GM23338 (cell line): ENCODE measurements at regions not wholly inside any gene's neighbourhood (a gene's known extent, or its start where the extent isn't known, plus 50 kb on each side); places are given as distances from the start of the nearest gene placed in this dataset.

Experiments
- ATAC-seq: fragments of 200-7000 bp; cut with Tn5 transposase; 3 replicates; pipeline ENCODE4 v1.9.1; 2020
- DNase-seq: peaks from one replicate; pipeline ENCODE4 v3.0.0-alpha.2; 2015; ENCODE audit warnings: low spot score
- H2AFZ ChIP-seq: fragments of 200-600 bp; sonication (generic); 2 replicates; pipeline ENCODE4 v1.8.0; 2016; ENCODE audit warnings: antibody characterized with exemption, mild to moderate bottlenecking, moderate library complexity
- H3F3A ChIP-seq: fragments of 200-600 bp; sonication (generic); replicated peaks from 2 replicates; pipeline ENCODE4 v1.8.0; 2017; ENCODE audit warnings: antibody characterized with exemption, mixed run types, low read depth
- H3K27ac ChIP-seq: fragments of 200-600 bp; sonication (generic); 2 replicates; pipeline ENCODE4 v1.6.1; 2016; ENCODE audit warnings: low read depth
- H3K27me3 ChIP-seq: fragments of 200-600 bp; sonication (generic); 2 replicates; pipeline ENCODE4 v1.8.0; 2016; ENCODE audit warnings: mild to moderate bottlenecking, mixed run types, moderate library complexity; ENCODE audit not compliant: insufficient read depth
- H3K36me3 ChIP-seq: fragments of 200-600 bp; sonication (generic); 2 replicates; pipeline ENCODE4 v1.8.0; 2016; ENCODE audit warnings: mild to moderate bottlenecking; ENCODE audit not compliant: insufficient read depth
- H3K4me1 ChIP-seq: fragments of 200-600 bp; sonication (generic); 2 replicates; pipeline ENCODE4 v1.8.0; 2016; ENCODE audit warnings: mild to moderate bottlenecking, moderate library complexity; ENCODE audit not compliant: insufficient read depth
- H3K4me2 ChIP-seq: fragments of 200-600 bp; sonication (generic); 2 replicates; pipeline ENCODE4 v1.7.1; 2017; ENCODE audit warnings: mixed run types
- H3K4me3 ChIP-seq: fragments of 200-600 bp; sonication (generic); 2 replicates; pipeline ENCODE4 v1.6.1; 2016; ENCODE audit warnings: mixed run types
- H3K79me2 ChIP-seq: fragments of 200-600 bp; sonication (generic); replicated peaks from 2 replicates; pipeline ENCODE4 v1.8.0; 2017; ENCODE audit warnings: mild to moderate bottlenecking; ENCODE audit not compliant: insufficient read depth
- H3K9me2 ChIP-seq: fragments of 200-600 bp; sonication (generic); 2 replicates; pipeline ENCODE4 v1.8.0; 2017; ENCODE audit not compliant: insufficient read depth
- H4K20me1 ChIP-seq: fragments of 200-600 bp; sonication (generic); replicated peaks from 2 replicates; pipeline ENCODE4 v1.8.0; 2017; ENCODE audit warnings: mild to moderate bottlenecking; ENCODE audit not compliant: insufficient read depth
- H3K27ac Mint-ChIP-seq: 2 replicates; pipeline ENCODE4 v1.8.0; 2020; ENCODE audit warnings: inconsistent platforms, mild to moderate bottlenecking, moderate library complexity, mixed read lengths
- H3K27me3 Mint-ChIP-seq: 3 replicates; pipeline ENCODE4 v1.8.0; 2022; ENCODE audit warnings: low read depth, mild to moderate bottlenecking, moderate library complexity, mixed read lengths, inconsistent platforms; ENCODE audit not compliant: insufficient read depth, poor library complexity
- H3K36me3 Mint-ChIP-seq: 3 replicates; pipeline ENCODE4 v1.8.0; 2021; ENCODE audit warnings: low read depth, mild to moderate bottlenecking, inconsistent platforms, moderate library complexity, mixed read lengths
- H3K4me1 Mint-ChIP-seq: 3 replicates; pipeline ENCODE4 v1.8.0; 2020; ENCODE audit warnings: mild to moderate bottlenecking, inconsistent platforms, mixed read lengths
- H3K4me3 Mint-ChIP-seq: 3 replicates; pipeline ENCODE4 v1.8.0; 2021; ENCODE audit warnings: moderate library complexity, mild to moderate bottlenecking, inconsistent platforms, mixed read lengths
- H3K9me3 Mint-ChIP-seq: 3 replicates; pipeline ENCODE4 v1.8.0; 2020; ENCODE audit warnings: moderate library complexity, mild to moderate bottlenecking, inconsistent platforms, mixed read lengths
- CREB1 ChIP-seq: fragments of 250-450 bp; sonication (Bioruptor Pico); IDR thresholded peaks from 2 replicates; pipeline ENCODE4 v1.5.0; 2020; ENCODE audit warnings: low read depth, mild to moderate bottlenecking, moderate library complexity
- EZH2 ChIP-seq: fragments of 200-600 bp; sonication (generic); IDR thresholded peaks from one replicate; pipeline ENCODE4 v1.8.0; 2017; ENCODE audit warnings: antibody characterized with exemption, mild to moderate bottlenecking, low read depth; ENCODE audit not compliant: unreplicated experiment
- NANOG ChIP-seq: IDR thresholded peaks from 2 replicates; pipeline ENCODE4 v1.6.1; 2016; ENCODE audit warnings: antibody characterized with exemption, borderline replicate concordance
- POLR2AphosphoS5 ChIP-seq: IDR thresholded peaks from 2 replicates; pipeline ENCODE4 v1.6.1; 2016; ENCODE audit warnings: antibody characterized with exemption, low read depth
- STAT1 ChIP-seq: IDR thresholded peaks from one replicate; pipeline ENCODE4 v1.6.1; 2016; ENCODE audit warnings: antibody characterized with exemption; ENCODE audit not compliant: unreplicated experiment
- ZNF114 ChIP-seq: fragments of 250-450 bp; sonication (Bioruptor Pico); IDR thresholded peaks from 2 replicates; pipeline ENCODE4 v1.5.0; 2020; ENCODE audit warnings: mild to moderate bottlenecking, moderate library complexity
- ZNF331 ChIP-seq: fragments of 250-450 bp; sonication (Bioruptor Pico); IDR thresholded peaks from 2 replicates; pipeline ENCODE4 v1.5.0; 2020; ENCODE audit warnings: low read depth, mild to moderate bottlenecking, moderate library complexity
- TF ChIP-seq, protein P1 (sequence below), 2 experiments: fragments of 200-600 bp in 1 of 2; sonication (generic) in 1 of 2; conservative IDR thresholded peaks; 2 replicates each; pipeline versions ENCODE4 v1.5.1 to v1.6.1; 2016 to 2017; ENCODE audit warnings: antibody characterized with exemption in 2 of 2, low read depth in 2 of 2, mild to moderate bottlenecking in 2 of 2, moderate library complexity in 1 of 2
- TF ChIP-seq, protein P2 (sequence below): IDR thresholded peaks from one replicate; pipeline ENCODE4 v1.6.1; 2018; ENCODE audit warnings: antibody characterized with exemption; ENCODE audit not compliant: unreplicated experiment
- TF ChIP-seq, protein P3 (sequence below): IDR thresholded peaks from 2 replicates; pipeline ENCODE4 v1.6.1; 2016; ENCODE audit warnings: antibody characterized with exemption

DNA sequence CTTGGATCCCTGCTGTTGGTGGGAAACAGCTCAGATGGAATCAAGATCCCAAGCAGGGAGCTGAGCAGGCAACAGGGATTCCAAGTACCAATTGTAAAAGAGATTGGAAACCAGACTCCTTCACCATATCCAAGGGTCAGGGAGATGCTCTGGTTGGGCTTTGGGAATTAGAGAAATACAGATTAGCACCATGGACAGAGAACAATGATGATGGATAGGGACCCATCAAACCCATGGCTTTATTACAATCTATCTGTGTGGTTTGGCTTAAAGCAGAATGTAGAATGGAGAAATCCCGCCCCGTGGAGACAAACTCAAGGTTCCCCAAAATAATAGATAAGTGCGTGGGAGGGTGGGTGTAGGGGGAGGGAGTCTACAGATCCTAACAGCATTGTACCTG is 120.7 kb upstream of the CSF3R start:
- Histone ChIP-seq H3K4me1 (no peaks in the 10 kb centered on the region), H3K27me3 (no peaks in the 10 kb centered on the region), H3F3A (no peaks in the 10 kb centered on the region), H3K79me2 (no peaks in the 10 kb centered on the region), H3K9me2 (no peaks in the 10 kb centered on the region), H3K4me2 (no peak overlapping the region), H3K4me3 (no peak overlapping the region), H2AFZ (no peak overlapping the region), H4K20me1 (no peaks in the 10 kb centered on the region), H3K27ac (no peak overlapping the region), H3K36me3 (no peaks in the 10 kb centered on the region)
- Mint-ChIP-seq H3K9me3 (no peaks in the 10 kb centered on the region), H3K4me1 (0 out of 3 replicates have a peak, but pooled peaks cover 3% of the 10 kb centered on the region), H3K27ac (no peak overlapping the region), H3K4me3 (no peak overlapping the region), H3K36me3 (no peaks in the 10 kb centered on the region), H3K27me3 (no peaks in the 10 kb centered on the region)
- TF ChIP-seq, protein P1, sequence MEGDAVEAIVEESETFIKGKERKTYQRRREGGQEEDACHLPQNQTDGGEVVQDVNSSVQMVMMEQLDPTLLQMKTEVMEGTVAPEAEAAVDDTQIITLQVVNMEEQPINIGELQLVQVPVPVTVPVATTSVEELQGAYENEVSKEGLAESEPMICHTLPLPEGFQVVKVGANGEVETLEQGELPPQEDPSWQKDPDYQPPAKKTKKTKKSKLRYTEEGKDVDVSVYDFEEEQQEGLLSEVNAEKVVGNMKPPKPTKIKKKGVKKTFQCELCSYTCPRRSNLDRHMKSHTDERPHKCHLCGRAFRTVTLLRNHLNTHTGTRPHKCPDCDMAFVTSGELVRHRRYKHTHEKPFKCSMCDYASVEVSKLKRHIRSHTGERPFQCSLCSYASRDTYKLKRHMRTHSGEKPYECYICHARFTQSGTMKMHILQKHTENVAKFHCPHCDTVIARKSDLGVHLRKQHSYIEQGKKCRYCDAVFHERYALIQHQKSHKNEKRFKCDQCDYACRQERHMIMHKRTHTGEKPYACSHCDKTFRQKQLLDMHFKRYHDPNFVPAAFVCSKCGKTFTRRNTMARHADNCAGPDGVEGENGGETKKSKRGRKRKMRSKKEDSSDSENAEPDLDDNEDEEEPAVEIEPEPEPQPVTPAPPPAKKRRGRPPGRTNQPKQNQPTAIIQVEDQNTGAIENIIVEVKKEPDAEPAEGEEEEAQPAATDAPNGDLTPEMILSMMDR (conservative IDR thresholded peaks at IDR 0.05; ENCODE audit: low read depth in 2 of 2) = no peak
- TF ChIP-seq CREB1 (CRISPR knock-in tag) (no peak), POLR2AphosphoS5 (no peak), ZNF114 (CRISPR knock-in tag) (no peak)
- TF ChIP-seq, protein P2, sequence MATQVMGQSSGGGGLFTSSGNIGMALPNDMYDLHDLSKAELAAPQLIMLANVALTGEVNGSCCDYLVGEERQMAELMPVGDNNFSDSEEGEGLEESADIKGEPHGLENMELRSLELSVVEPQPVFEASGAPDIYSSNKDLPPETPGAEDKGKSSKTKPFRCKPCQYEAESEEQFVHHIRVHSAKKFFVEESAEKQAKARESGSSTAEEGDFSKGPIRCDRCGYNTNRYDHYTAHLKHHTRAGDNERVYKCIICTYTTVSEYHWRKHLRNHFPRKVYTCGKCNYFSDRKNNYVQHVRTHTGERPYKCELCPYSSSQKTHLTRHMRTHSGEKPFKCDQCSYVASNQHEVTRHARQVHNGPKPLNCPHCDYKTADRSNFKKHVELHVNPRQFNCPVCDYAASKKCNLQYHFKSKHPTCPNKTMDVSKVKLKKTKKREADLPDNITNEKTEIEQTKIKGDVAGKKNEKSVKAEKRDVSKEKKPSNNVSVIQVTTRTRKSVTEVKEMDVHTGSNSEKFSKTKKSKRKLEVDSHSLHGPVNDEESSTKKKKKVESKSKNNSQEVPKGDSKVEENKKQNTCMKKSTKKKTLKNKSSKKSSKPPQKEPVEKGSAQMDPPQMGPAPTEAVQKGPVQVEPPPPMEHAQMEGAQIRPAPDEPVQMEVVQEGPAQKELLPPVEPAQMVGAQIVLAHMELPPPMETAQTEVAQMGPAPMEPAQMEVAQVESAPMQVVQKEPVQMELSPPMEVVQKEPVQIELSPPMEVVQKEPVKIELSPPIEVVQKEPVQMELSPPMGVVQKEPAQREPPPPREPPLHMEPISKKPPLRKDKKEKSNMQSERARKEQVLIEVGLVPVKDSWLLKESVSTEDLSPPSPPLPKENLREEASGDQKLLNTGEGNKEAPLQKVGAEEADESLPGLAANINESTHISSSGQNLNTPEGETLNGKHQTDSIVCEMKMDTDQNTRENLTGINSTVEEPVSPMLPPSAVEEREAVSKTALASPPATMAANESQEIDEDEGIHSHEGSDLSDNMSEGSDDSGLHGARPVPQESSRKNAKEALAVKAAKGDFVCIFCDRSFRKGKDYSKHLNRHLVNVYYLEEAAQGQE = peak; percentile 75
- TF ChIP-seq, protein P3, sequence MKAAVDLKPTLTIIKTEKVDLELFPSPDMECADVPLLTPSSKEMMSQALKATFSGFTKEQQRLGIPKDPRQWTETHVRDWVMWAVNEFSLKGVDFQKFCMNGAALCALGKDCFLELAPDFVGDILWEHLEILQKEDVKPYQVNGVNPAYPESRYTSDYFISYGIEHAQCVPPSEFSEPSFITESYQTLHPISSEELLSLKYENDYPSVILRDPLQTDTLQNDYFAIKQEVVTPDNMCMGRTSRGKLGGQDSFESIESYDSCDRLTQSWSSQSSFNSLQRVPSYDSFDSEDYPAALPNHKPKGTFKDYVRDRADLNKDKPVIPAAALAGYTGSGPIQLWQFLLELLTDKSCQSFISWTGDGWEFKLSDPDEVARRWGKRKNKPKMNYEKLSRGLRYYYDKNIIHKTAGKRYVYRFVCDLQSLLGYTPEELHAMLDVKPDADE = no peak
- ATAC-seq (peak; percentile 59), DNase-seq (no peak)

DNA sequence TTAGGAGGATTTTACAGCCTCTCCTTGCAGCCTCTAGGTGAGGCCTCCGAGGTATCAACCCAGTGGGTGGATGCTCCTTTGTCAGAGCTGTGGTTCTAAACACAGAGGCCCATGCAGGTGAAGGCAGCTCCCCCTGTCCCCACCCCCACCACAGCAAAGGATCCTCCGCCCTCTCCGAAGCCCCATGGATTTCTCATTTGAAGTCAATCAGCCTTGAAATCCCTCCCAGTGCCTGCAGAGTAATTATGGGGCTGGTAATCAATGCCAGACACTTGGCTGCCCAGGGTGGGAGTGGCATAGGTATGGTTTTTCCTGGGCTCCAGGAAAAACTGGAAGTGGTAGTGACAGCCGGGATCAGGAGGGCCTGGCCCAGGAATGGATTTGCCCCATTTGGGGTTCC is 119.5 kb upstream of the CSF3R start:
- no peaks in the 10 kb centered on the region for H4K20me1 ChIP-seq
- H3F3A ChIP-seq = no peaks in the 10 kb centered on the region
- H3K9me3 Mint-ChIP-seq = no peaks in the 10 kb centered on the region
- no peak overlapping the region for H3K4me2 ChIP-seq
- H3K9me2 ChIP-seq = no peaks in the 10 kb centered on the region
- no peaks in the 10 kb centered on the region for H3K27me3 ChIP-seq
- H2AFZ ChIP-seq = no peak overlapping the region
- H3K27ac Mint-ChIP-seq = no peak overlapping the region
- H3K4me1 ChIP-seq = no peaks in the 10 kb centered on the region
- H3K79me2 ChIP-seq = no peaks in the 10 kb centered on the region
- H3K4me3 Mint-ChIP-seq = no peak overlapping the region
- no peak overlapping the region for H3K4me3 ChIP-seq
- DNase-seq = no peak
- no peaks in the 10 kb centered on the region for H3K36me3 Mint-ChIP-seq
- ATAC-seq = no peak
- no peak overlapping the region for H3K27ac ChIP-seq
- H3K27me3 Mint-ChIP-seq = peaks cover 3% of the 10 kb centered on the region
- H3K36me3 ChIP-seq = no peaks in the 10 kb centered on the region
- H3K4me1 Mint-ChIP-seq = 0 out of 3 replicates have a peak, but pooled peaks cover 3% of the 10 kb centered on the region
- TF ChIP-seq NANOG (no peak), ZNF331 (CRISPR knock-in tag) (no peak), EZH2 (no peak), STAT1 (no peak)
- TF ChIP-seq, protein P2 = no peak
- TF ChIP-seq, protein P3 = no peak
- TF ChIP-seq, protein P1 (conservative IDR thresholded peaks at IDR 0.05; ENCODE audit: low read depth in 2 of 2) = no peak
